ENCODE measurements at regions not wholly inside any gene's neighbourhood (a gene's known extent, or its start where the extent isn't known, plus 50 kb on each side); places are given as distances from the start of the nearest gene placed in this dataset.
"Not testable (repeated sequence)": the region's sequence is repeated elsewhere in the genome, so short reads cannot be mapped to it uniquely, and the experiment has no call there.

GRCh38 chr3:72523429-72524151 is 324.7 kb downstream of the SHQ1 start:
- DNase-seq = no peak

GRCh38 chr3:72520690-72521308 is 327.4 kb downstream of the SHQ1 start:
- DNase-seq = no peak

GRCh38 chr3:72519946-72520604 is 328.2 kb downstream of the SHQ1 start:
- no peak for DNase-seq

GRCh38 chr3:72517921-72518424 is 330.3 kb downstream of the SHQ1 start:
- DNase-seq = no peak

GRCh38 chr3:72517336-72517735 is 330.9 kb downstream of the SHQ1 start:
- no peak for DNase-seq

- no peak for DNase-seq
Measured at GRCh38 chr3:72516361-72516760, 331.9 kb downstream of the SHQ1 start.

GRCh38 chr3:72515941-72516340 is 332.3 kb downstream of the SHQ1 start:
- no peak for DNase-seq

GRCh38 chr3:72515281-72515680 is 333.0 kb downstream of the SHQ1 start:
- DNase-seq = no peak

GRCh38 chr3:72510247-72510646 is 338.0 kb downstream of the SHQ1 start:
- DNase-seq = no peak

- DNase-seq = no peak
Measured at GRCh38 chr3:72505539-72506405, 342.5 kb downstream of the SHQ1 start.

GRCh38 chr3:72497501-72497900 is 350.7 kb downstream of the SHQ1 start:
- DNase-seq = not testable (repeated sequence)

GRCh38 chr3:72496051-72496670 is 352.1 kb downstream of the SHQ1 start:
- DNase-seq = no peak

GRCh38 chr3:72494626-72495025 is 353.6 kb downstream of the SHQ1 start:
- no peak for DNase-seq

GRCh38 chr3:72494130-72494529 is 354.1 kb downstream of the SHQ1 start:
- DNase-seq = no peak

- DNase-seq = no peak
Measured at GRCh38 chr3:72492240-72492639, 356.0 kb downstream of the SHQ1 start.

- no peak for DNase-seq
Measured at GRCh38 chr3:72490688-72491435, 357.4 kb downstream of the SHQ1 start.

GRCh38 chr3:72489901-72490300 is 358.3 kb downstream of the SHQ1 start:
- DNase-seq = no peak

- no peak for DNase-seq
Measured at GRCh38 chr3:72488738-72489035, 359.6 kb downstream of the SHQ1 start.

GRCh38 chr3:72487946-72488737 is 360.1 kb downstream of the SHQ1 start:
- DNase-seq = no peak

GRCh38 chr3:72487078-72487765 is 361.0 kb downstream of the SHQ1 start:
- DNase-seq = peak; percentile 18
